ENCODE measurements at regions not wholly inside any gene's neighbourhood (a gene's known extent, or its start where the extent isn't known, plus 50 kb on each side); places are given as distances from the start of the nearest gene placed in this dataset.

DNA sequence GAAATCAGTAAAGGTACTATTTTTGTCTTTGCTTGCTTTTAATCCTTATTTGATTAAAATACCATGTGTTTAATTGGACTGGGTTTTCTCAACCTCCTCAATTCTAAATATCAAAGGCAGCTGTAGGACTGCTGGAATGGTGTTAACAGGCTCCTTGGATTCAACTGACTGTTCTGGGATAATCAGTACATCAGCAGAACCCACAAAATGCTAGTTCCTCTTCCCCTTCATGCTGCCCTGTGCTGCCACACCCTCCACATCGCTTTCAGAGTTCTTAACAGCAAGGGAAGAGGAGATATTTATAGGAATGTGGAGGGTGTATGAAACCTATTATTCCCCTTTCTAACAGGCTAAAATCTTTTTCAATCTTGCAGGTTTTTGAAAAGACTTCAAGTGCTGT is 82.4 kb downstream of the KCTD12 start:
- TF ChIP-seq, protein P1, sequence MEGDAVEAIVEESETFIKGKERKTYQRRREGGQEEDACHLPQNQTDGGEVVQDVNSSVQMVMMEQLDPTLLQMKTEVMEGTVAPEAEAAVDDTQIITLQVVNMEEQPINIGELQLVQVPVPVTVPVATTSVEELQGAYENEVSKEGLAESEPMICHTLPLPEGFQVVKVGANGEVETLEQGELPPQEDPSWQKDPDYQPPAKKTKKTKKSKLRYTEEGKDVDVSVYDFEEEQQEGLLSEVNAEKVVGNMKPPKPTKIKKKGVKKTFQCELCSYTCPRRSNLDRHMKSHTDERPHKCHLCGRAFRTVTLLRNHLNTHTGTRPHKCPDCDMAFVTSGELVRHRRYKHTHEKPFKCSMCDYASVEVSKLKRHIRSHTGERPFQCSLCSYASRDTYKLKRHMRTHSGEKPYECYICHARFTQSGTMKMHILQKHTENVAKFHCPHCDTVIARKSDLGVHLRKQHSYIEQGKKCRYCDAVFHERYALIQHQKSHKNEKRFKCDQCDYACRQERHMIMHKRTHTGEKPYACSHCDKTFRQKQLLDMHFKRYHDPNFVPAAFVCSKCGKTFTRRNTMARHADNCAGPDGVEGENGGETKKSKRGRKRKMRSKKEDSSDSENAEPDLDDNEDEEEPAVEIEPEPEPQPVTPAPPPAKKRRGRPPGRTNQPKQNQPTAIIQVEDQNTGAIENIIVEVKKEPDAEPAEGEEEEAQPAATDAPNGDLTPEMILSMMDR (IDR thresholded peaks at IDR 0.05; ENCODE audit: low read depth, low read length), result no peak
- TF ChIP-seq EZH2phosphoT487 (IDR thresholded peaks at IDR 0.05; ENCODE audit: low read depth), result no peak
- Histone ChIP-seq H3K79me2 (ENCODE audit: low read length) (no peaks in the 10 kb centered on the region), H3K4me2 (ENCODE audit: low read length) (no peak overlapping the region), H3K9ac (ENCODE audit: low read length) (no peak overlapping the region), H3K4me1 (ENCODE audit: low read length) (no peaks in the 10 kb centered on the region), H3K27ac (ENCODE audit: low read length) (no peak overlapping the region), H3K36me3 (replicated peaks; ENCODE audit: low read depth, low read length) (no peaks in the 10 kb centered on the region), H2AFZ (ENCODE audit: low read depth, low read length) (no peak overlapping the region), H3K27me3 (ENCODE audit: low read depth, low read length) (no peaks in the 10 kb centered on the region), H3K9me3 (ENCODE audit: insufficient read depth, low read length) (no peaks in the 10 kb centered on the region), H3K4me3 (ENCODE audit: low read length) (no peak overlapping the region), H4K20me1 (ENCODE audit: insufficient read depth, low read length) (no peaks in the 10 kb centered on the region)

DNA sequence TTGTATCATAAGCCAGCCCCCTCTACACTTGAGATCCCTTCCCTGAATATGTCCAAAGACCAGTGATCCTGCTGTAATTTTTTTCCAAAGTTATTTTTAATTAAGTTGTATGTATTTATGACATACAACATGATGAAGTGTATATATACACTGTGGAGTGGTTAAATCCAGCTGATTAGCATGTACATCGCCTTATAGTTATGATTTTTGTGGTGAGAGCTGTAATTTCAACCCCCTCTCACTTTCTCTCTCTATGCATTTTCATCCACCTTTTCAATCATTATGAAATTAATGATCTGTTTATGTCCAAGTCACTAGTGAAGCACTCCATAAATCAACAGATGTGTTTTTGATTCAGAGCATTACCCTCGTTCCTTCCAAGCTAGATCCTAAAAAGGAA is 85.3 kb downstream of the KCTD12 start:
- no peaks in the 10 kb centered on the region for H3K27me3 ChIP-seq (ENCODE audit: low read depth, low read length)
- H4K20me1 ChIP-seq (ENCODE audit: insufficient read depth, low read length), result no peaks in the 10 kb centered on the region
- H2AFZ ChIP-seq (ENCODE audit: low read depth, low read length), result no peak overlapping the region
- no peak overlapping the region for H3K27ac ChIP-seq (ENCODE audit: low read length)
- H3K4me3 ChIP-seq (ENCODE audit: low read length), result no peak overlapping the region
- H3K9ac ChIP-seq (ENCODE audit: low read length), result no peak overlapping the region
- no peaks in the 10 kb centered on the region for H3K79me2 ChIP-seq (ENCODE audit: low read length)
- no peaks in the 10 kb centered on the region for H3K36me3 ChIP-seq (replicated peaks; ENCODE audit: low read depth, low read length)
- TF ChIP-seq, protein P1 (IDR thresholded peaks at IDR 0.05; ENCODE audit: low read depth, low read length), result no peak
- TF ChIP-seq EZH2phosphoT487 (IDR thresholded peaks at IDR 0.05; ENCODE audit: low read depth), result no peak
- H3K4me1 ChIP-seq (ENCODE audit: low read length), result no peaks in the 10 kb centered on the region
- H3K4me2 ChIP-seq (ENCODE audit: low read length), result no peak overlapping the region
- no peaks in the 10 kb centered on the region for H3K9me3 ChIP-seq (ENCODE audit: insufficient read depth, low read length)

DNA sequence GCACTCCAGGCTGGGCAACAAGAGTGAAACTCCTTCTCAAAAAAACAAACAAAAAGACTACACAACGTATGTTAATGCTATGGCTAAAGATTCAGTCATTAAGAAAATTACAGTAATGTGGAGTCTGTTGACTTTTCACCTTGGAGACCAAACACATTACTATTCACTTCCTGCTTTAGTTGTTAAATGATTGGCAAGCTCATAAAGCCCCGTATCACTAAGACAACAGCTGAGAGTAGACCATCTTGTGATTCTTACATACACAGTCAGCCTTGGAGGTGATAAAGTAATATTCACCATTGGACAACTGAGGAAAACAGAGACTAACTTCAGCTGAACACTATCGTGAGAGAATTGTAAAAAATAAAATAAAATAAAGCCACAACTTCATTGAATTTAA is 86.5 kb downstream of the KCTD12 start:
- no peaks in the 10 kb centered on the region for H3K27me3 ChIP-seq (ENCODE audit: low read depth, low read length)
- no peaks in the 10 kb centered on the region for H3K9me3 ChIP-seq (ENCODE audit: insufficient read depth, low read length)
- no peak overlapping the region for H3K9ac ChIP-seq (ENCODE audit: low read length)
- no peaks in the 10 kb centered on the region for H3K36me3 ChIP-seq (replicated peaks; ENCODE audit: low read depth, low read length)
- H3K27ac ChIP-seq (ENCODE audit: low read length), result no peak overlapping the region
- no peak overlapping the region for H3K4me2 ChIP-seq (ENCODE audit: low read length)
- no peaks in the 10 kb centered on the region for H4K20me1 ChIP-seq (ENCODE audit: insufficient read depth, low read length)
- no peaks in the 10 kb centered on the region for H3K4me1 ChIP-seq (ENCODE audit: low read length)
- H2AFZ ChIP-seq (ENCODE audit: low read depth, low read length), result no peak overlapping the region
- no peak for TF ChIP-seq EZH2phosphoT487 (IDR thresholded peaks at IDR 0.05; ENCODE audit: low read depth)
- TF ChIP-seq, protein P1 (IDR thresholded peaks at IDR 0.05; ENCODE audit: low read depth, low read length), result no peak
- H3K4me3 ChIP-seq (ENCODE audit: low read length), result no peak overlapping the region
- no peaks in the 10 kb centered on the region for H3K79me2 ChIP-seq (ENCODE audit: low read length)

DNA sequence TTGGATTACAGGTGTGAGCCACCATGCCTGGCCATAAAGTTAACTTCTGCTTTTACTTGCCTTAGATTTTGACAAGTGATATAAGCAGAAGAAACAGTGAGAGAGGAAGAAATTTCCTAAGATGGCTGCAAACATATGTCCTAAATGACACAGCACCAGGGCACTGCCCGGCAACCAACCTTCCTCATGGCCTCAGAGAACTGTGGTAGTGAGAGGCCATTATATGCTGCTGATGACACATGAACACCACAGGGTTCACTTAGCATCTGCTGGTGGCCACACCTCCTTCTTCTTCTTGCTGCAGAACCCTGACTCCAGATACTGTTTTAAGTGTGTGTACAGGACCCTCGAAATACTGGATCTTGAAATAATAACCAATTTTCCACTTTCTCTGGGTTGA is 88.2 kb downstream of the KCTD12 start:
- no peaks in the 10 kb centered on the region for H4K20me1 ChIP-seq (ENCODE audit: insufficient read depth, low read length)
- H3K9me3 ChIP-seq (ENCODE audit: insufficient read depth, low read length), result no peaks in the 10 kb centered on the region
- H3K79me2 ChIP-seq (ENCODE audit: low read length), result no peaks in the 10 kb centered on the region
- no peak overlapping the region for H3K4me3 ChIP-seq (ENCODE audit: low read length)
- no peak overlapping the region for H3K9ac ChIP-seq (ENCODE audit: low read length)
- no peaks in the 10 kb centered on the region for H3K36me3 ChIP-seq (replicated peaks; ENCODE audit: low read depth, low read length)
- H3K4me2 ChIP-seq (ENCODE audit: low read length), result no peak overlapping the region
- no peaks in the 10 kb centered on the region for H3K27me3 ChIP-seq (ENCODE audit: low read depth, low read length)
- H2AFZ ChIP-seq (ENCODE audit: low read depth, low read length), result no peak overlapping the region
- H3K4me1 ChIP-seq (ENCODE audit: low read length), result no peaks in the 10 kb centered on the region
- TF ChIP-seq EZH2phosphoT487 (IDR thresholded peaks at IDR 0.05; ENCODE audit: low read depth), result no peak
- TF ChIP-seq, protein P1 (IDR thresholded peaks at IDR 0.05; ENCODE audit: low read depth, low read length), result no peak
- H3K27ac ChIP-seq (ENCODE audit: low read length), result no peak overlapping the region
